T-helper 2 cell treated with Interferon-gamma antibody and Interleukin-4, amounts not matched to agents 100 ng/mL and 5 ng/mL, for 36 hours (primary cell): ENCODE measurements at regions not wholly inside any gene's neighbourhood (a gene's known extent, or its start where the extent isn't known, plus 50 kb on each side); places are given as distances from the start of the nearest gene placed in this dataset.

Source experiments
- intact Hi-C: fragments of 100-400 bp; cut with micrococcal nuclease; formaldehyde crosslinking; loops from one replicate; pipeline ENCODE4 v1.15.1; 2023

- intact Hi-C loops, result no loop called here
Observed at GRCh38 chr2:554444-554843, 122.8 kb downstream of the TMEM18 start.

GRCh38 chr2:552906-553305 is 124.3 kb downstream of the TMEM18 start:
- intact Hi-C loops, result no loop called here

- intact Hi-C loops, result no loop called here
Observed at GRCh38 chr2:551621-552020, 125.6 kb downstream of the TMEM18 start.

GRCh38 chr2:550860-551567 is 126.2 kb downstream of the TMEM18 start:
- intact Hi-C loops, result no loop called here

GRCh38 chr2:545711-546650 is 131.2 kb downstream of the TMEM18 start:
- intact Hi-C loops, result no loop called here

GRCh38 chr2:545228-545627 is 132.0 kb downstream of the TMEM18 start:
- intact Hi-C loops, result no loop called here

- intact Hi-C loops, result no loop called here
Observed at GRCh38 chr2:538646-539045, 138.6 kb downstream of the TMEM18 start.

- intact Hi-C loops, result no loop called here
Observed at GRCh38 chr2:535222-535621, 142.0 kb downstream of the TMEM18 start.

GRCh38 chr2:529852-530251 is 147.4 kb downstream of the TMEM18 start:
- intact Hi-C loops, result loop anchor here (1.0 kb wide), 1 partner anchor 106 kb away; no protein-coding TSS in a partner anchor

- intact Hi-C loops, result loop anchor here (1.0 kb wide), 1 partner anchor 107 kb away; no protein-coding TSS in a partner anchor
Observed at GRCh38 chr2:529424-529823, 147.8 kb downstream of the TMEM18 start.

GRCh38 chr2:527581-527980 is 149.6 kb downstream of the TMEM18 start:
- intact Hi-C loops, result no loop called here

- intact Hi-C loops, result no loop called here
Observed at GRCh38 chr2:526918-527317, 150.3 kb downstream of the TMEM18 start.

- intact Hi-C loops, result no loop called here
Observed at GRCh38 chr2:525611-526010, 151.6 kb downstream of the TMEM18 start.

GRCh38 chr2:525021-525420 is 152.2 kb downstream of the TMEM18 start:
- intact Hi-C loops, result no loop called here

GRCh38 chr2:524442-524841 is 152.8 kb downstream of the TMEM18 start:
- intact Hi-C loops, result no loop called here

- intact Hi-C loops, result no loop called here
Observed at GRCh38 chr2:523698-524270, 153.4 kb downstream of the TMEM18 start.

GRCh38 chr2:522776-523175 is 154.4 kb downstream of the TMEM18 start:
- intact Hi-C loops, result no loop called here

- intact Hi-C loops, result no loop called here
Observed at GRCh38 chr2:521853-522530, 155.2 kb downstream of the TMEM18 start.

GRCh38 chr2:520663-521340 is 156.4 kb downstream of the TMEM18 start:
- intact Hi-C loops, result no loop called here

GRCh38 chr2:516944-517343 is 160.3 kb downstream of the TMEM18 start:
- intact Hi-C loops, result no loop called here

- intact Hi-C loops, result no loop called here
Observed at GRCh38 chr2:516131-516530, 161.1 kb downstream of the TMEM18 start.
